ENCODE measurements at regions not wholly inside any gene's neighbourhood (a gene's known extent, or its start where the extent isn't known, plus 50 kb on each side); places are given as distances from the start of the nearest gene placed in this dataset.

GRCh38 chr12:68529869-68530268 lies 80.8 kb upstream of the RAP1B start:
- TF ChIP-seq, protein P1, sequence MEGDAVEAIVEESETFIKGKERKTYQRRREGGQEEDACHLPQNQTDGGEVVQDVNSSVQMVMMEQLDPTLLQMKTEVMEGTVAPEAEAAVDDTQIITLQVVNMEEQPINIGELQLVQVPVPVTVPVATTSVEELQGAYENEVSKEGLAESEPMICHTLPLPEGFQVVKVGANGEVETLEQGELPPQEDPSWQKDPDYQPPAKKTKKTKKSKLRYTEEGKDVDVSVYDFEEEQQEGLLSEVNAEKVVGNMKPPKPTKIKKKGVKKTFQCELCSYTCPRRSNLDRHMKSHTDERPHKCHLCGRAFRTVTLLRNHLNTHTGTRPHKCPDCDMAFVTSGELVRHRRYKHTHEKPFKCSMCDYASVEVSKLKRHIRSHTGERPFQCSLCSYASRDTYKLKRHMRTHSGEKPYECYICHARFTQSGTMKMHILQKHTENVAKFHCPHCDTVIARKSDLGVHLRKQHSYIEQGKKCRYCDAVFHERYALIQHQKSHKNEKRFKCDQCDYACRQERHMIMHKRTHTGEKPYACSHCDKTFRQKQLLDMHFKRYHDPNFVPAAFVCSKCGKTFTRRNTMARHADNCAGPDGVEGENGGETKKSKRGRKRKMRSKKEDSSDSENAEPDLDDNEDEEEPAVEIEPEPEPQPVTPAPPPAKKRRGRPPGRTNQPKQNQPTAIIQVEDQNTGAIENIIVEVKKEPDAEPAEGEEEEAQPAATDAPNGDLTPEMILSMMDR (conservative IDR thresholded peaks at IDR 0.05) = no peak
- no peak for TF ChIP-seq ZFX (IDR thresholded peaks at IDR 0.05)
- no peak overlapping the region for H3K27ac ChIP-seq

DNA sequence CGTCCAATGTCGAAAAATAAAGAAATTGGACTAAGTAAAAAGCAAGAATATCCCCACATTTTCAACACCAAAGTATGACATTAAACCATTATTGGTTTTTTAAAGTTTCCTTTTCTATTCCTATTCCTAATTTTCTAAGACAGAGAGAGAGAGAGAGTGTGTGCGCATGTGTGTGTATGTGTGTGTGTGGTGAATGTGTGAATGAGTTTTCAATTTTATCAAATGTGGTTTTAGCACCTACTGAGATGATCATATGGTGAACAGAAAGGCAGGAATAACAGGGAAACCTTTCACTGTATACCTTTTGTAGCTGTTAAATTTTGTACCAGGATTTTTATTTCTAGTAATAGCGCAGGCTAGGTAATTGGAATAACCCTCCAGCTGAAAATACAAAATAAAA lies 80.4 kb upstream of the RAP1B start:
- H3K27ac ChIP-seq = no peak overlapping the region
- TF ChIP-seq, protein P1 (conservative IDR thresholded peaks at IDR 0.05) = no peak
- no peak for TF ChIP-seq ZFX (IDR thresholded peaks at IDR 0.05)

GRCh38 chr12:68530965-68531364 lies 79.7 kb upstream of the RAP1B start:
- H3K27ac ChIP-seq = no peak overlapping the region
- TF ChIP-seq ZFX (IDR thresholded peaks at IDR 0.05) = no peak
- TF ChIP-seq, protein P1 (conservative IDR thresholded peaks at IDR 0.05) = no peak

GRCh38 chr12:68532204-68532886 lies 78.4 kb upstream of the RAP1B start:
- H3K27ac ChIP-seq = no peak overlapping the region
- TF ChIP-seq ZFX (IDR thresholded peaks at IDR 0.05) = no peak
- TF ChIP-seq, protein P1 (conservative IDR thresholded peaks at IDR 0.05) = no peak

- TF ChIP-seq, protein P1 (conservative IDR thresholded peaks at IDR 0.05) = no peak
- no peak for TF ChIP-seq ZFX (IDR thresholded peaks at IDR 0.05)
- no peak overlapping the region for H3K27ac ChIP-seq
Measured at GRCh38 chr12:68532887-68533248, 77.8 kb upstream of the RAP1B start.

DNA sequence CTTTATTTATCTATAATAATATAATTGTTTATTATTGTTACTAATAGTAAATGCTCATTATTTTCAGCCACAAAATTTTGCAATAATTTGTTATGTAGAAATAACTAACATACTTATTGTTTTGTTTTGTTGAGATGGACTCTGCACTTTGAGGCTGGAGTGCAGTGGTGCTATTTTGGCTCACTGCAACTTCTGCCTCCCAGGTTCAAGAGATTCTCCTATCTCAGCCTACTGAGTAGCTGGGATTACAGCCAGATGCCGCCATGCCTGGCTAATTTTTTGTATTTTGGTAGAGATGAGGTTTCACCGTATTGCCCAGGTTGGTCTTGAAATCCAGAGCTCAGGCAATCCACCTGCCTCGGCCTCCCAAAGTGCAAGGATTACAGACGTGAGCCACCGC lies 76.6 kb upstream of the RAP1B start:
- H3K27ac ChIP-seq = no peak overlapping the region
- TF ChIP-seq ZFX (IDR thresholded peaks at IDR 0.05) = no peak
- TF ChIP-seq, protein P1 (conservative IDR thresholded peaks at IDR 0.05) = no peak

DNA sequence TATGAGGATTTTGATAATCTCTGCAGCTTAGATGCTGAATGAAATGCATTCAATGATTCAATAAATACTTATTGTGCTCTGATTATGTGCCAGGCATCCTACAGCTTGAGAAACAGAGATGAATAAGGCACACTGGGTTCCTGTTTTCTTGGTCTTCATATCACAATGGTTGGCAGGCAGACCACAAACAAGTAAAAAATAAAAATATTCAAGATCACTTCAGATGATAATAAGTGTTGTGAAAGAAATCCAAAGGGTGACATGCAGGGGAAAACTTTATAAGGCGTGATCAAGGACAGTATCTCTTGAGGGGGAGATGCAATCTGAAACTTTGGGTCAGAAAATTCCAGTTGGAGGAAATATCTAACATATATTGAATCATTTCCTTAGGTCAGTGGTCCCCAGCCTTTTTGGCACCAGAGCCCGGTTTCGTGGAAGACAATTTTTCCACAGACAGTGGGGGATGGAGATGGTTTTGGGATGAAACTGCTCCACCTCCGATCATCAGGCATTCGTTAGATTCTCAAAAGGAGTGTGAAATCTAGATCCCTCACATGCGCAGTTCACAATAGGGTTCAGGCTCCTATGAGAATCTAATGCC lies 73.7 kb upstream of the RAP1B start:
- no peak overlapping the region for H3K27ac ChIP-seq
- TF ChIP-seq ZFX (IDR thresholded peaks at IDR 0.05) = no peak
- TF ChIP-seq, protein P1 (conservative IDR thresholded peaks at IDR 0.05) = no peak

Data from C4-2B (cell line).